GM23338 (cell line): ENCODE measurements at regions not wholly inside any gene's neighbourhood (a gene's known extent, or its start where the extent isn't known, plus 50 kb on each side); places are given as distances from the start of the nearest gene placed in this dataset.

Experiments
- CREB1 ChIP-seq: fragments of 250-450 bp; sonication (Bioruptor Pico); IDR thresholded peaks from 2 replicates; pipeline ENCODE4 v1.5.0; 2020; ENCODE audit warnings: low read depth, mild to moderate bottlenecking, moderate library complexity
- EZH2 ChIP-seq: fragments of 200-600 bp; sonication (generic); IDR thresholded peaks from one replicate; pipeline ENCODE4 v1.8.0; 2017; ENCODE audit warnings: antibody characterized with exemption, mild to moderate bottlenecking, low read depth; ENCODE audit not compliant: unreplicated experiment
- EZH2phosphoT487 ChIP-seq: fragments of 200-600 bp; sonication (generic); IDR thresholded peaks from one replicate; pipeline ENCODE4 v1.8.1; 2018; ENCODE audit warnings: antibody characterized with exemption; ENCODE audit not compliant: unreplicated experiment
- POLR2AphosphoS5 ChIP-seq: IDR thresholded peaks from 2 replicates; pipeline ENCODE4 v1.6.1; 2016; ENCODE audit warnings: antibody characterized with exemption, low read depth
- REST ChIP-seq: IDR thresholded peaks from one replicate; pipeline ENCODE4 v1.6.1; 2018; ENCODE audit warnings: antibody characterized with exemption; ENCODE audit not compliant: unreplicated experiment
- ZNF114 ChIP-seq: fragments of 250-450 bp; sonication (Bioruptor Pico); IDR thresholded peaks from 2 replicates; pipeline ENCODE4 v1.5.0; 2020; ENCODE audit warnings: mild to moderate bottlenecking, moderate library complexity
- TF ChIP-seq, protein P1 (sequence below), 2 experiments: fragments of 200-600 bp in 1 of 2; sonication (generic) in 1 of 2; conservative IDR thresholded peaks; 2 replicates each; pipeline versions ENCODE4 v1.5.1 to v1.6.1; 2016 to 2017; ENCODE audit warnings: antibody characterized with exemption in 2 of 2, low read depth in 2 of 2, mild to moderate bottlenecking in 2 of 2, moderate library complexity in 1 of 2

DNA sequence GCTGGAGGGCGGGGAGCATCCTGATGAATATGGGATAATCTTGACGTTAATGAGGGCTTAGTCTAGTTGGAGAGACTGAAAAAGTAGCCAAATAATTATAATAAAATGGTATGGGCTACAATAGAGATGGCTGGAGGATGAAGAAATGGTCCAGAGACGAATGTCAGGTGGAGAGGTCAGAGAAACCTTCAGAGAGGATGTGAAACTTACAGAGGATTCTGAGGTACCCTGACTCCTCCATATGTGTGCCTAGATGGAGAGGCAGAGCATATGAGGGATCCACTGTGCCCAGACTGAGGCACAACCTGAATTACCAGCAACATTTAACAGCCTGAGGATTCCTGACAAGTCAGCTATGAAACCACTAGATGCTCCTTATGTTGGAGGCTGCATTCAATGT is 417.0 kb downstream of the ATP23 start:
- TF ChIP-seq ZNF114 (CRISPR knock-in tag) = no peak
- TF ChIP-seq EZH2phosphoT487 = no peak
- TF ChIP-seq REST = no peak
- TF ChIP-seq, protein P1, sequence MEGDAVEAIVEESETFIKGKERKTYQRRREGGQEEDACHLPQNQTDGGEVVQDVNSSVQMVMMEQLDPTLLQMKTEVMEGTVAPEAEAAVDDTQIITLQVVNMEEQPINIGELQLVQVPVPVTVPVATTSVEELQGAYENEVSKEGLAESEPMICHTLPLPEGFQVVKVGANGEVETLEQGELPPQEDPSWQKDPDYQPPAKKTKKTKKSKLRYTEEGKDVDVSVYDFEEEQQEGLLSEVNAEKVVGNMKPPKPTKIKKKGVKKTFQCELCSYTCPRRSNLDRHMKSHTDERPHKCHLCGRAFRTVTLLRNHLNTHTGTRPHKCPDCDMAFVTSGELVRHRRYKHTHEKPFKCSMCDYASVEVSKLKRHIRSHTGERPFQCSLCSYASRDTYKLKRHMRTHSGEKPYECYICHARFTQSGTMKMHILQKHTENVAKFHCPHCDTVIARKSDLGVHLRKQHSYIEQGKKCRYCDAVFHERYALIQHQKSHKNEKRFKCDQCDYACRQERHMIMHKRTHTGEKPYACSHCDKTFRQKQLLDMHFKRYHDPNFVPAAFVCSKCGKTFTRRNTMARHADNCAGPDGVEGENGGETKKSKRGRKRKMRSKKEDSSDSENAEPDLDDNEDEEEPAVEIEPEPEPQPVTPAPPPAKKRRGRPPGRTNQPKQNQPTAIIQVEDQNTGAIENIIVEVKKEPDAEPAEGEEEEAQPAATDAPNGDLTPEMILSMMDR (conservative IDR thresholded peaks at IDR 0.05; ENCODE audit: low read depth in 2 of 2) = no peak
- no peak for TF ChIP-seq POLR2AphosphoS5
- no peak for TF ChIP-seq EZH2
- TF ChIP-seq CREB1 (CRISPR knock-in tag) = no peak
